ENCODE measurements at regions not wholly inside any gene's neighbourhood (a gene's known extent, or its start where the extent isn't known, plus 50 kb on each side); places are given as distances from the start of the nearest gene placed in this dataset.

DNA sequence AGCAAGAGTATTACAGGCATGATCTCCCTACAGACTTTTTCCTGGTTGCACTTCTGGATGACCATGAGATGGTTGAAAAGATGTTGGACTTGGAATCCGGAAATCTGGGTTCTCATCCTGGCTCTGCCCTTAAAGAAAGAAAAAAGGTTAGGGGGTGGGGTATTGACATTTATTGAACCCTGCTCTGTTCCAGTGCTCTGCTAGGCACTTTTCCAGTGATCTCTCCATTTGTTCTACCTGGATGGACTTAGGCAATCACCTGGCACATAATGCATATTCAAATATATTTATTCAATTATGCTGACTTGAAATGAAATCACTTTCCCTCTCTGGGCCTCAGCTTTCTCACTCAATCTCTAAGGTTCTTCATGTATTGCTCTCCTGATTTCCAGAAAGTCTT is 101.0 kb upstream of the NFIA start:
- TF ChIP-seq, protein P1, sequence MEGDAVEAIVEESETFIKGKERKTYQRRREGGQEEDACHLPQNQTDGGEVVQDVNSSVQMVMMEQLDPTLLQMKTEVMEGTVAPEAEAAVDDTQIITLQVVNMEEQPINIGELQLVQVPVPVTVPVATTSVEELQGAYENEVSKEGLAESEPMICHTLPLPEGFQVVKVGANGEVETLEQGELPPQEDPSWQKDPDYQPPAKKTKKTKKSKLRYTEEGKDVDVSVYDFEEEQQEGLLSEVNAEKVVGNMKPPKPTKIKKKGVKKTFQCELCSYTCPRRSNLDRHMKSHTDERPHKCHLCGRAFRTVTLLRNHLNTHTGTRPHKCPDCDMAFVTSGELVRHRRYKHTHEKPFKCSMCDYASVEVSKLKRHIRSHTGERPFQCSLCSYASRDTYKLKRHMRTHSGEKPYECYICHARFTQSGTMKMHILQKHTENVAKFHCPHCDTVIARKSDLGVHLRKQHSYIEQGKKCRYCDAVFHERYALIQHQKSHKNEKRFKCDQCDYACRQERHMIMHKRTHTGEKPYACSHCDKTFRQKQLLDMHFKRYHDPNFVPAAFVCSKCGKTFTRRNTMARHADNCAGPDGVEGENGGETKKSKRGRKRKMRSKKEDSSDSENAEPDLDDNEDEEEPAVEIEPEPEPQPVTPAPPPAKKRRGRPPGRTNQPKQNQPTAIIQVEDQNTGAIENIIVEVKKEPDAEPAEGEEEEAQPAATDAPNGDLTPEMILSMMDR (IDR thresholded peaks at IDR 0.05): no peak
- TF ChIP-seq POLR2A (IDR thresholded peaks at IDR 0.05): no peak

Measured in lower leg skin (tissue), 3 donors.